Spleen (tissue), 7 donors: ENCODE measurements at regions not wholly inside any gene's neighbourhood (a gene's known extent, or its start where the extent isn't known, plus 50 kb on each side); places are given as distances from the start of the nearest gene placed in this dataset.

ENCODE experiments used
- CTCF ChIP-seq, 11 experiments: fragments of 200-600 bp in 7 of 11; fragments of 450-650 bp in 4 of 11; sonication (generic) in 4 of 11; IDR thresholded peaks in 8 of 11; conservative IDR thresholded peaks in 3 of 11; 1 replicate in 7 of 11; 2 replicates in 4 of 11; pipeline versions ENCODE4 v1.4.0 to v1.8.0; 2016 to 2021; ENCODE audit warnings: antibody characterized with exemption in 11 of 11, inconsistent platforms in 4 of 11, mild to moderate bottlenecking in 1 of 11
- POLR2A ChIP-seq, 3 donors: fragments of 450-650 bp; IDR thresholded peaks; one replicate each; pipeline ENCODE4 v1.5.1; 2017; ENCODE audit warnings: antibody characterized with exemption in 3 of 3, mild to moderate bottlenecking in 1 of 3
- POLR2AphosphoS5 ChIP-seq, 3 donors: sonication (generic); formaldehyde crosslinking; IDR thresholded peaks; one replicate each; pipeline ENCODE4 v1.5.1; 2017; ENCODE audit warnings: antibody characterized with exemption in 3 of 3
- donor health status: DM: no; HTN: no; CAD: no; lungs with moderate emphysema.
- donor health status: DM: no; HTN: no; CAD: no.
- donor health status: DM: no; HTN: no; CAD: no.

- TF ChIP-seq POLR2A (IDR thresholded peaks at IDR 0.05) (no peak), CTCF (IDR thresholded peaks at IDR 0.05 in 8 of 11, conservative IDR thresholded peaks at IDR 0.05 in 3 of 11) (no peak), POLR2AphosphoS5 (IDR thresholded peaks at IDR 0.05) (no peak)
Observed at GRCh38 chr14:84323450-84323849, 1206.5 kb upstream of the FLRT2 start.
